Effector memory CD4-positive, alpha-beta T cell (primary cell): ENCODE measurements at regions not wholly inside any gene's neighbourhood (a gene's known extent, or its start where the extent isn't known, plus 50 kb on each side); places are given as distances from the start of the nearest gene placed in this dataset.

Experiments used
- DNase-seq, 3 donors: peaks; one replicate each; pipeline ENCODE4 v3.0.0-alpha.2; 2020
- H3K27ac ChIP-seq: 2 replicates; pipeline ENCODE4 v1.7.0; 2013; ENCODE audit warnings: mild to moderate bottlenecking, low read length, moderate library complexity; ENCODE audit not compliant: insufficient read depth, poor library complexity, severe bottlenecking
- H3K27me3 ChIP-seq: replicated peaks from 2 replicates; pipeline ENCODE4 v1.7.0; 2013; ENCODE audit warnings: mild to moderate bottlenecking, low read length; ENCODE audit not compliant: insufficient read depth, control insufficient read depth, poor library complexity, severe bottlenecking
- H3K36me3 ChIP-seq: 2 replicates; pipeline ENCODE4 v1.7.0; 2013; ENCODE audit warnings: mild to moderate bottlenecking, low read length, moderate library complexity; ENCODE audit not compliant: control insufficient read depth, insufficient read depth
- H3K4me1 ChIP-seq: 2 replicates; pipeline ENCODE4 v1.7.0; 2013; ENCODE audit warnings: low read length, mild to moderate bottlenecking; ENCODE audit not compliant: control insufficient read depth, insufficient read depth, poor library complexity, severe bottlenecking
- H3K4me3 ChIP-seq: 2 replicates; pipeline ENCODE4 v1.7.0; 2013; ENCODE audit warnings: low read length, low read depth, mild to moderate bottlenecking; ENCODE audit not compliant: insufficient read depth, poor library complexity, severe bottlenecking
- H3K9me3 ChIP-seq: 2 replicates; pipeline ENCODE4 v1.7.0; 2013; ENCODE audit warnings: mild to moderate bottlenecking, low read length, moderate library complexity; ENCODE audit not compliant: control insufficient read depth

- Histone ChIP-seq H3K36me3 (no peaks in the 10 kb centered on the region), H3K4me1 (no peaks in the 10 kb centered on the region), H3K27ac (no peak overlapping the region), H3K4me3 (no peak overlapping the region), H3K9me3 (no peaks in the 10 kb centered on the region), H3K27me3 (no peaks in the 10 kb centered on the region)
- no peak for DNase-seq
Measured at GRCh38 chr14:97946240-97946639, 1149.1 kb downstream of the VRK1 start.

- Histone ChIP-seq H3K4me1 (no peaks in the 10 kb centered on the region), H3K27me3 (no peaks in the 10 kb centered on the region), H3K4me3 (no peak overlapping the region), H3K27ac (no peak overlapping the region), H3K9me3 (no peaks in the 10 kb centered on the region), H3K36me3 (no peaks in the 10 kb centered on the region)
- no peak for DNase-seq
Measured at GRCh38 chr14:97946641-97947040, 1149.5 kb downstream of the VRK1 start.

- Histone ChIP-seq H3K4me3 (no peak overlapping the region), H3K4me1 (no peaks in the 10 kb centered on the region), H3K27ac (no peak overlapping the region), H3K36me3 (no peaks in the 10 kb centered on the region), H3K27me3 (no peaks in the 10 kb centered on the region), H3K9me3 (no peaks in the 10 kb centered on the region)
- no peak for DNase-seq
Measured at GRCh38 chr14:97948841-97949240, 1151.7 kb downstream of the VRK1 start.

- H3K27ac ChIP-seq, result no peak overlapping the region
- no peak overlapping the region for H3K4me3 ChIP-seq
- H3K36me3 ChIP-seq, result peaks cover 35% of the 10 kb centered on the region
- H3K4me1 ChIP-seq, result no peaks in the 10 kb centered on the region
- no peak for DNase-seq
- no peaks in the 10 kb centered on the region for H3K27me3 ChIP-seq
- H3K9me3 ChIP-seq, result no peaks in the 10 kb centered on the region
Measured at GRCh38 chr14:97956581-97957340, 1159.6 kb downstream of the VRK1 start.

GRCh38 chr14:97959251-97959650, 1162.1 kb downstream of the VRK1 start:
- Histone ChIP-seq H3K4me1 (no peaks in the 10 kb centered on the region), H3K4me3 (no peak overlapping the region), H3K27ac (no peak overlapping the region), H3K36me3 (peaks cover 50% of the 10 kb centered on the region), H3K27me3 (no peaks in the 10 kb centered on the region), H3K9me3 (no peaks in the 10 kb centered on the region)
- no peak for DNase-seq

- DNase-seq, result no peak
- H3K4me1 ChIP-seq, result no peaks in the 10 kb centered on the region
- H3K9me3 ChIP-seq, result no peaks in the 10 kb centered on the region
- peaks cover 56% of the 10 kb centered on the region for H3K36me3 ChIP-seq
- no peaks in the 10 kb centered on the region for H3K27me3 ChIP-seq
- no peak overlapping the region for H3K4me3 ChIP-seq
- no peak overlapping the region for H3K27ac ChIP-seq
Measured at GRCh38 chr14:97960436-97960835, 1163.3 kb downstream of the VRK1 start.

- no peak for DNase-seq
- Histone ChIP-seq H3K27ac (no peak overlapping the region), H3K4me1 (peaks cover 12% of the 10 kb centered on the region), H3K27me3 (no peaks in the 10 kb centered on the region), H3K4me3 (no peak overlapping the region), H3K9me3 (no peaks in the 10 kb centered on the region), H3K36me3 (peaks cover 22% of the 10 kb centered on the region)
Measured at GRCh38 chr14:97970222-97970621, 1173.0 kb downstream of the VRK1 start.

GRCh38 chr14:97975216-97975615, 1178.0 kb downstream of the VRK1 start:
- Histone ChIP-seq H3K9me3 (no peaks in the 10 kb centered on the region), H3K4me3 (peak overlapping the region; percentile 60), H3K27ac (peak overlapping the region; percentile 71), H3K27me3 (no peaks in the 10 kb centered on the region), H3K36me3 (no peaks in the 10 kb centered on the region), H3K4me1 (peaks cover 34% of the 10 kb centered on the region)
- no peak for DNase-seq

- Histone ChIP-seq H3K27ac (peak overlapping the region; percentile 71), H3K36me3 (no peaks in the 10 kb centered on the region), H3K9me3 (no peaks in the 10 kb centered on the region), H3K4me1 (peaks cover 34% of the 10 kb centered on the region), H3K4me3 (peak overlapping the region; percentile 60), H3K27me3 (no peaks in the 10 kb centered on the region)
- no peak for DNase-seq
Measured at GRCh38 chr14:97975962-97976361, 1178.8 kb downstream of the VRK1 start.

GRCh38 chr14:97976861-97977260, 1179.7 kb downstream of the VRK1 start:
- H3K4me1 ChIP-seq, result peaks cover 34% of the 10 kb centered on the region
- H3K9me3 ChIP-seq, result no peaks in the 10 kb centered on the region

More at GRCh38 chr14:97976861-97977260, 1179.7 kb downstream of the VRK1 start:
- DNase-seq, result no peak
- H3K27me3 ChIP-seq, result no peaks in the 10 kb centered on the region
- no peaks in the 10 kb centered on the region for H3K36me3 ChIP-seq
- H3K4me3 ChIP-seq, result peak overlapping the region; percentile 60
- peak overlapping the region; percentile 71 for H3K27ac ChIP-seq
